ENCODE measurements at regions not wholly inside any gene's neighbourhood (a gene's known extent, or its start where the extent isn't known, plus 50 kb on each side); places are given as distances from the start of the nearest gene placed in this dataset.

GRCh38 chr7:9240001-9240400 lies 806.6 kb downstream of the NXPH1 start:
- H3K4me3 ChIP-seq (ENCODE audit: low read depth, low read length) = no peak overlapping the region
- TF ChIP-seq CTCF (IDR thresholded peaks at IDR 0.05; ENCODE audit: low read depth, low read length) = no peak

- TF ChIP-seq CTCF (IDR thresholded peaks at IDR 0.05; ENCODE audit: low read depth, low read length) = no peak
- H3K4me3 ChIP-seq (ENCODE audit: low read depth, low read length) = no peak overlapping the region
Observed at GRCh38 chr7:9241826-9242225, 808.4 kb downstream of the NXPH1 start.

- TF ChIP-seq CTCF (IDR thresholded peaks at IDR 0.05; ENCODE audit: low read depth, low read length) = no peak
- H3K4me3 ChIP-seq (ENCODE audit: low read depth, low read length) = no peak overlapping the region
Observed at GRCh38 chr7:9242636-9243035, 809.2 kb downstream of the NXPH1 start.

DNA sequence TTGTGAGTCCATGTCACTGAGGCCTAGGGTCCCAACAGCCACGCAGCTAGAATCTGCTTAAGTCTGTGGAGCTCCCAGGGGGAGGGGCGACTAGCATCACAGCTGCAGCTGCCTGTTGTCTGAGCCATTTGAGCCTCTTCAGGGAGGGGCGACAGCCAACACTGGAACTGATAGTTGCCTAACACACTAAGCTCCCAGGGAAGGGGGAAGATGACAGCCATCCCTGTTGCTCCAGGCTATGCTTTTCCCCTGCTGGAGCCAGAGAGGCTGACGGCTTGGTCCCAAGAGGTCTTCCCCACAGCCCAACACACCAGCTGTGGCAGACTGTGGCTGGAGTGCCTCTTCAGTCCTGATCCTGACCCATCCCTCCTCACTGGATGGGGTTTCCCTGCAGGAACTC lies 817.5 kb downstream of the NXPH1 start:
- TF ChIP-seq CTCF (IDR thresholded peaks at IDR 0.05; ENCODE audit: low read depth, low read length) = no peak
- no peak overlapping the region for H3K4me3 ChIP-seq (ENCODE audit: low read depth, low read length)

DNA sequence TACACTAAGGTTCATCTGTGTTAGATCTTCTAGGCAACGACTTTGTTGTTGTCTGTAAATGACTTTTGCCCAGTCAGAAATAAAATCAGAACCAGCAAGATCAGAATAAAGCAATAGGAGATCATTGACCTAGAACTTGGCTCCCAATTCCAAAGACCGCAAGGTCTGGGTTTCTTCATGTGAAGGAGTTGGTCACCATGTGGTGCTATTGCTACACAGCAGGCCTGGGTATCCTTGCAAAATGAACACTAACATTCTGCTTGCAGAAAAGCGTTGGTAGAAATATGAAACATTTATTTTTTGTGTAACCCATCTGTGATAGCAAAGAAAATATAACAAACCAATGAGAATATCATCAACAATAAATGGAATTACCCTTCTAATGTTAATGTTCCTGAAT lies 831.0 kb downstream of the NXPH1 start:
- H3K4me3 ChIP-seq (ENCODE audit: low read depth, low read length) = no peak overlapping the region
- no peak for TF ChIP-seq CTCF (IDR thresholded peaks at IDR 0.05; ENCODE audit: low read depth, low read length)

DNA sequence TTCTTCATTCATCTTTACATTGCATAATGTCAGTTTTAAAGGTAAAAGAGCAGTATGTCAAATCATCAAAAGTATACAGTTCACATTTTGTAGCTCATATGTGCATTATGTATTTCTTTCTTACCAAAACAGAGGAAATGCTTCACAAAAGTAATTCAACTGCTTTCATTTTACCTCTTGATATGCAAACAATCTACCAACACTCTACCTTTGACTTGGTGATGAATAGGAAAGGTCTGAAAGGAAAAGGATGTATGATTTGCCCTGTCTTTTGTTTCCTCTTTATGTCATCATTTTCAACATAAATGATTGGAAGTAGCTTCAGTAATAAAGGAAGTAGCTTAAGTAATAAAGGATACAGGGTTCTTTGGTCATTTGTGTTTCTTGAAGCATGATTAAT lies 846.7 kb downstream of the NXPH1 start:
- TF ChIP-seq CTCF (IDR thresholded peaks at IDR 0.05; ENCODE audit: low read depth, low read length) = no peak
- no peak overlapping the region for H3K4me3 ChIP-seq (ENCODE audit: low read depth, low read length)

DNA sequence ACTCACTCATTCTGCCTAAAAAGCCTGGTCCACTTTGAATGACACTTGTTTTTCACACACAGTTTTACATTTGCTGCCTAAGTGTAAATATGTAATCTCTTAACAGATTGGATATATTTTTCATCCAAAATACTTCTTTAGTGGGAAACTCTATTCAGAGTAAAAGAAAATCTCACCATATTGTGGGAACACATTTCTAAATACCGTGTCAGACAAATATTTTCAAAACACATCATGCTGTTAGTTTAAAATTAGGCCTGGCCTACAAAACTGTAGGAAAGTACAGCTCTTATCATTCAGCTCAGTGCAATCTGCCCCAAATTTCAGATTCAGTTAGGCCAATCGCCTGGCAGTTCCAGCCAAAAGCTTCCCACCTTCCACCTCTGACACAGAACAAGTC lies 849.8 kb downstream of the NXPH1 start:
- no peak overlapping the region for H3K4me3 ChIP-seq (ENCODE audit: low read depth, low read length)
- no peak for TF ChIP-seq CTCF (IDR thresholded peaks at IDR 0.05; ENCODE audit: low read depth, low read length)
